ENCODE measurements at regions not wholly inside any gene's neighbourhood (a gene's known extent, or its start where the extent isn't known, plus 50 kb on each side); places are given as distances from the start of the nearest gene placed in this dataset.

DNA sequence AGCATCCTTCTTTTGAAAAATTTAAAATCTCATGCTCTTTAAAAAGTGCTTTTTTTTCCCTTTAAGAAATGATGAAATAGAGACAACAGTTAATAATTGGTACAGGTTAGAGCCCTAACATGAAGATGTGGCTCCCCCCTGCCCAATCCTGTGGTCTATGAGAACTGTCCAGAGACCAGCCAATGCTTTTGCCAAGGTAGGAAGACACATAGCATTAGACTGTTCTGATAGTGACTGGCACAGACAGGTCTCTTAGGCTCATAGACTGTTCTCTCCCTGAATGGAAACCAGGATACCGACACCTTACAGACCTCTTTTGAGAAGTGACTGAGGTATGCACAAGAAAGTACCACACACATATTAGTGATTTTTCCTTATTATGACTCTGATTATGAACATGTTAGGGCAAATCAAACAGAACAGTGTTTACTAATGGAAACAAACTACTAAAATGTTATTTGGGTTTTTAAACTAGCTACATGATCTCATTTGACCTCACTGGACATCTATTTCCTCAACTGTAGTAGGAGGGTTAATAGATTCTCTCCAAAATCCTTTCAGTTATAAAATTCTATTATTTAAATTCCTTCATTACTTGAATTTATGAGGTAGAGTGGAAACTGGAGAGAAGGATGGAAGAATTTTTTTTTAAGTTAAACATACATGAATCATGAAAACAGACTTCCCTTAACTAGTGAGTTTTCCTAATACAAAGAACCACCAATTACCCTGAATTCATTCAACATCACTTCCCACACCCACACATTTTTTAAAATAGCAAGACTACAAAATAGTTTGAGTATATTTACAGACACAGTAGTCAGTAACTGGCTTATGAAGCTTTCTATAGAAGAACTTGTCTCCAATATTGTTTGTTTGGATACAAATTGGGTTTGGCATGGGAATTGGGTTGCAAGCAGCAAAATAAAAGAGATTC, 120.4 kb downstream of the OGFRL1 start:
- TF ChIP-seq CTCF (IDR thresholded peaks at IDR 0.05; ENCODE audit: low read depth, low read length, poor library complexity, severe bottlenecking) (no peak), EZH2phosphoT487 (IDR thresholded peaks at IDR 0.05; ENCODE audit: borderline replicate concordance, low read length) (no peak)

Data from DOHH2 (cell line).